GM21717 (cell line): ENCODE measurements at regions not wholly inside any gene's neighbourhood (a gene's known extent, or its start where the extent isn't known, plus 50 kb on each side); places are given as distances from the start of the nearest gene placed in this dataset.

Source experiments
- ATAC-seq: cut with Tn5 transposase; IDR thresholded peaks from one replicate; pipeline ENCODE4 v1.9.1; 2021; ENCODE audit warnings: mild to moderate bottlenecking, moderate library complexity; ENCODE audit not compliant: unreplicated experiment

DNA sequence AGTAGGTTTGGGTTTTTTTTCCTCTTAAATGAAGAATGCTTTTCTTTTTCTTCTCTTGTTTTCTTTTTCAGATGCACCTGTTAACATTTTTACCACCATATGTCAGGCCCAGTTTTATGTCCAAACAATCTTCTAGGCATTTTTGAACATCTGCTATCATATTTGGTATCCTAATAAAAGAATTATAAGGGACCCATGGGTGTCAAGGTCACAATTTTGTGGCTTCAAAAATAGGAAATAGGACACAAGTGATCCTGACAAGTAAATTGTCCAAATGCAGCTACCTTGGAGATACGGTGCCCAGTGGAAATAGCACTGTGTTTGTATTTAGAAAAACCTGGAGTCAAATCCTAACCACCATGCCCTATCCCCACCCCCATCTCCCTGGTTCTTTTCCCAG, 270.3 kb downstream of the MZT1 start:
- ATAC-seq = no peak

DNA sequence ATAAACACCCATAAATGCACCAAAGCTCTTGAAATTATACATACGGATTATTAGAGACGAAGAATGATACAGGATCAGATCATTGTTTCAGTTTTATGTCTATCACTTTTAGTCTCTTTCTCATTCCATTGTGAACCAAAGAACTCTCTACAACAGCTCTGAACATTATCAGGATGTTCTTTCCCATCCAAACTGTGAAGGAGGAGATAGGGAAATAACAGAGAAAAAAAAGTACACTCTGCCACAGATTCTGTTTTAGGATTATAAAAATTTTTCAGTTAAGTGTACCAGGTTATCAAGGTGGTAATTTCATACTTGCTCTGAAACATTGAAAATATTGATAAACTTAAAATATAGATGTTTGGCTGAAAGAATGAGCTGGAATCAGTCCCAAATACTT, 270.9 kb downstream of the MZT1 start:
- ATAC-seq = no peak

DNA sequence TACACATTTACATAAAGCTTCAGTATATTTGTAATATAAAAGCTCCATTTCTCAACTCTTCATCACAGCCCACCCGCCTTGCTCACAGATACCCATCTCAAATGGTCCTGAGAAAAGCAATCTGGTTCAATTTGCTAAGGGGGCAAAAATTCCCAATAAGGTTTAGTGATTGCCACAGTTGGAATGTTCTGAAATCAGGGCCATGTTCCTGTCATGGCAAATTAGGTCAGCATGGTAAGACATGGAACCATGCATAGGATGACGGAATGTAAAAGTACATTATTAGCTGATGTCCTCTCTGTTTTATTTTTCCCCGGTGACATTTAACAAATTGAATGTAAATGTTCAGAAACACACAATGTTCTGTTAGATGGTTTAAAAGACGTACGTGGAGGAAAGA, 274.3 kb downstream of the MZT1 start:
- no peak for ATAC-seq

- no peak for ATAC-seq
Measured at GRCh38 chr13:72448082-72448481, 279.3 kb downstream of the MZT1 start.

GRCh38 chr13:72444999-72445398, 282.4 kb downstream of the MZT1 start:
- ATAC-seq = no peak

GRCh38 chr13:72437458-72437857, 290.0 kb downstream of the MZT1 start:
- no peak for ATAC-seq

DNA sequence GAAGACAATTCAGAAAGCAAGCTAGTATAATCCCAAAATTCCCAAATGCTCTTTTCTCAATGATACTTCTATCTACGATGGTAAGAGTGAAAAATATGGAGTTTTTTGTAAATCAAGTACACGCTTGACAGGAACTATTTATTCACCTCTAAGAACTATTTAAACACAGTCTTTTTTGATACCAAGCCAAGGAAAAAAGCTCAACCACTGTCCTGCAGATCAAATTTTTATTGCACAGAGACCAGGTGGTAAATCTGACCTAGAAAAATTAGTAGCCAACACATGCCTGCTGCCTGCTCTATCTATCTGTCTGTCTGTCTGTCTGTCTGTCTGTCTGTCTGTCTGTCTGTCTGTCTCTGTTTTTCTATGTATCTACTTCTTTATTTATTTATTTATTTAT, 292.2 kb downstream of the MZT1 start:
- no peak for ATAC-seq

DNA sequence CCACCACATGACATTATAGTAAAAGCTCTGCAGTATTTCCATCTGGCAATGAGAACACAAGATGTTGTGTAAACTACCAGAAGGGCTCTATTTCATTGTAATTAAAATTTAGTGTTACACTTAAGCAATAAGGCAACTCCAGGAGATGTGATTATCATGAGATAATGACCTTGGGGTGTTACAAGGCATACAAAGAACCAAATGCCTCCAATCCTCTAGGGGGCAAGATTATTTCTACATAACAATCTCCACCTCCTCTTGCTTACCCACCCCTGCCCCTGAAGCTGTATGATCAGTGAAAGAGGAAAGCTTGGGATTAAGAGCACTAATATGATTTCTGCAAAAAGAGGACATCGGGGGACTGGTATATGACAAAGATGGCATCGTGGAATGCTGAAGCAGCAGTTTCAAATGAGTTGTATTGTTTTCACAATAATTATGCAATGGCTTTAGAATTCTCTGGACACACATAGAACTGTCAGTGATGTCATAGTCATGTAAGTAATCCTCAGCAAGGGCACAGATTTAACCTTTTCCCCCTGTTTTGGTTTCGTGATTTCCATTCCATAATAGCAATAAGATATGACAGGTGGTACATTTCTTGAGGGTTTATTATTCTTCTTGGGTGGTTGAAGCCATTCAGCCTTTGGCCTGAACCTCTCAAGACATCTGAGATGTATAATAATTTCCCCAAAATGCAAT, 295.3 kb downstream of the MZT1 start:
- ATAC-seq = no peak

GRCh38 chr13:72430923-72431322, 296.5 kb downstream of the MZT1 start:
- no peak for ATAC-seq

DNA sequence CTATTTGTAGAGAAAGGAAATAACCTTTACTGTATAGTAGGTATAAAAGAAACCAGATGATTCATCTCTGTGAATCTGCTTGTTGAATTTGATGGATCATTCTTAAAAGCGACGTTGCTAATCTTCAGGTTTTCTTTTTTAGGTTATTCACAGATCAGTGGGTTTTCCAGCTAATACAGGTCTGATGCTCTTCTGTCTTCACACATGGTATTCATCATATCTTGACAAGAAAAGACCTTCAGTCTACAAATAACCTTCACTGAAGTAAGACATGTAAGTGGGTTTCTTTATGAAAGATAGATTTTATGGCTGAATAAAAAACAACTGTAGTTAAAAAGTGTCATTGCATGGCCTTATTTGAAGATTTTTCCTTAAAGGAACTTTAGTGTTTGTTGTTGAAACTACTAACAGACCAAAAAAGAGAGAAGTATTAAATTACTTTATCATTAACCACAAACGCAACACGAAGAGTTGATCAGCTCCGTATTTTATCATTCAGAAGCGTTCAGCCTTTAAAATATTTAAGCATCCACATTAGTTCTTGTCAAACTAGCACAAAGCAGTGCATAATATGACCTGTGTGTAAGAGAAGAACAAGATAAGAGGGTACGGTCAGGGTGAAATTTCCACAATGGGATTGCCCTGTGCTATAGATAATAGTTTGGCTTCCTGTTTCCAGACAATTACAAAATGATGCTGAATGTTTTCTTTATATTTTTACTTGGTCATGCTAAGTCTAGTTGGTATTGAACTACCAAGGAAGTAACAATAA, 299.5 kb downstream of the MZT1 start:
- no peak for ATAC-seq

GRCh38 chr13:72424059-72424458, 303.4 kb downstream of the MZT1 start:
- ATAC-seq = no peak

DNA sequence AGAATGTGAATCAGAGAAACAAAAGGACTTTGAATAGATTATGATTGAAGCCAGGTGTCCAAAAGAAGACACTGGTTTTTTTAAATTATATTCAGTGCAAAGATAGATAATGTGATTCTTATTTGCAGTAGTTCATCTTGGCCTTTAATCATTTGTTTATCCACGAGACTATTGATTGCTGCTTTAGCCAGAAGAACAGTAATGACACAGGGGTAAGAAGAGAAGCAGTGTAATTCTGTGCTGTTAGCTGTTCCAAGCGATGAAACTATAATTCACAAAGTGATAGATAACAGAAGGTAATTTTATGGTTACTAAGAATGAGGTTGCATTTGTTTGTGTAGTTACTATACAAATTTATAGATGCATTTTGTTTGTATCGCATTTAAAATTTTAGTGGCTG, 311.6 kb downstream of the MZT1 start:
- ATAC-seq = no peak

GRCh38 chr13:72412481-72412880, 314.9 kb downstream of the MZT1 start:
- ATAC-seq = no peak

DNA sequence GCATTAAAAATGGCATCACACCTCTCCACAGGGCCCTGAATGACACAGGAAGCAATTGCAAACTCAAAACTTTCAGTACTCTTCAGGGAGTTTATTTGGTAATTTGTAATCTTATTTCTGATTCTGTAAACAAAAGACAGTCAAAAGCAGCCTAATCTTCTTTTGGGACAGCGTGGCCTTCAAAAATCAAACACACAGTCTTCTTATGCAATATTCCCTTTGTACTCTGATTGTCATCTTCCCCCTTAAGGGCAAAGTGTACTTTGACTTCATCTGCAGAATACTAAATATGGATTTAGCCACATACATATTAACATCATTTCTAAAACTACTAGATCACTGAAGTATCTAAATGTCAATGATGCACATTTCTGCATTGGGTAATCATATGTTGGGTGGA, 322.0 kb downstream of the MZT1 start:
- no peak for ATAC-seq

- no peak for ATAC-seq
Measured at GRCh38 chr13:72403396-72404010, 323.9 kb downstream of the MZT1 start.

- no peak for ATAC-seq
Measured at GRCh38 chr13:72400856-72401255, 326.6 kb downstream of the MZT1 start.

GRCh38 chr13:72399351-72399750, 328.1 kb downstream of the MZT1 start:
- ATAC-seq = no peak

GRCh38 chr13:72397265-72397664, 330.2 kb downstream of the MZT1 start:
- ATAC-seq = no peak

DNA sequence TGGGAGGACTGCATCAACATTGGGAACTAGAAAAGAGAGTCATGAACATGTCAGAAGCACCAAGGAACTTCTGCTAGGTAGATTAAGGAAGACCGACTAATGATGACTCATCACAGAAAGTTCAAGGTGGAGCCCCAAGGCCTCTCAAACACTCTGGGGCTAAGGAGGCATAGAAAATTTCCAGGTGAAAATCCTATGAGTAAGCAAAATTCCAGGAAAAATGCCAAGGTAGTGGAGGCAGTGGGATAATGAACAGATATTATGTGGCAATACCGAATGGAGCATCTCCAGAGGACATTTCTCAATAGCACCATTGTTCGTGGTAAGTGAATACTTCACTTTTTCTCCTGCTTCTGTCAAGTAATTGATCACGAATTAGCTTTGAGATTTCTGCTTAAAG, 336.5 kb downstream of the MZT1 start:
- ATAC-seq = no peak

DNA sequence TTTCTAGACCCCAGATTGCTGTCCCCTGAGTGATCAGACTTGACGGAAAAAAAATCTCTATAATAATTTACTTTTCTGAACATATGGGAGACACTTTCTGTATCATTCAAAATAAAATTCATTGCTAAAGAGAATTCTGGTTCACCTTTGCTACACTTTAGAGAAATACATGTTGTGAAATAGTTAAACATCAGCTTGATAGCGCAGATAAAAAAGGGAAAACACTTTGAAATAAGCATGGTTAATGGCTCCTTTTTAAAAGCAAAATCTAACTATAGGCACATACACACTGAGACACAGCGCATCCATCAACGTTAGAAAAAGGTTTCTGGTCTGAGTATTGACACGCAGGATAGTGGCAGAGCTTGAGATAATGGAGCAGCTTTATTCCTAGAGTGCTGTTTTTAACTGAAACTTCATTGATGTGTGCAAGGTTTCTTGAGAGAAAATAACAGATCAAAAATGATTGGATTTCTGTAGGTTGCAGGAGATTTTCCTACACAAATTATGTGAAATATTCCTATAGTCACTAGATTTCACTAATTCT, 341.2 kb downstream of the MZT1 start:
- no peak for ATAC-seq

DNA sequence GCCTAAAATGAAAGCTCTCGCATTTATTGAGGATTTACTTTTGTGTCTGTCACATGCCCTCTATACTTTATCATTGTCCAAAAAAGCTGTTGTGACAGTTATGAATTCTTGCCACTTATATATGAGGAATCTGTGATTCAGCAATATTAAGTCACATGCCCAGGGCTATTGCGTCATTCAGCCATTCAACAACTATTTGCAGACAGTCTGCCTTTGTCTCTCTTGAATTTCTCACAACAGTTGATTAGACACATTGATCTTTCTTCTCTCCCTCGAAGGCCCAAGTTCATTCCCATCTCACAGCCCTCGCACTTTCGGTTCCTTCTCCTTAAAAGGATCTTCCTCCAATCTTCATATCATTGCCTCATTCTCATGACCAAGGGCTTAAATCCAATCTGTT, 342.6 kb downstream of the MZT1 start:
- no peak for ATAC-seq
